ENCODE measurements at regions not wholly inside any gene's neighbourhood (a gene's known extent, or its start where the extent isn't known, plus 50 kb on each side); places are given as distances from the start of the nearest gene placed in this dataset.

DNA sequence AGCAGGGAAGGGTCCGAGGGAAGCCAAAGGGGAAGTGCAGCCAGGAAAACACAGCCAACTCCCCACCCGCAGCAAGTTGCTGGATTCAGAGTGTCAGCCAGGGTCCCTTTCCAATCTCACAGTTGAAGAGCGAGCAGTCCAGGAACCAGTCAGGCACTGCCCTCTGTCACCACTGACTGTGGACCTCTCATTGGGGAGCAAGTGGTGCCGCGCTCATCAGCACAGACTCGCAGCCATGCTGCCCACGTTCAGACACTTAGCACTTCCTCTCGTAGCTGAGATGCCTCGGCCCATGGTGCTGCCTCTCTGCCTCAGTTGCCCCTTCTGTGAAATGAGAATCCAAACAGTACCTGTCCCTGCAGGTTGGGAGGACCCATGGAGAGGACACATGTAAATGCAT lies 123.6 kb upstream of the CHST15 start:
- Histone ChIP-seq H3K27ac (no peak overlapping the region), H3K27me3 (ENCODE audit: insufficient read depth, low read depth, severe bottlenecking) (no peaks in the 10 kb centered on the region)
- TF ChIP-seq, protein P1, sequence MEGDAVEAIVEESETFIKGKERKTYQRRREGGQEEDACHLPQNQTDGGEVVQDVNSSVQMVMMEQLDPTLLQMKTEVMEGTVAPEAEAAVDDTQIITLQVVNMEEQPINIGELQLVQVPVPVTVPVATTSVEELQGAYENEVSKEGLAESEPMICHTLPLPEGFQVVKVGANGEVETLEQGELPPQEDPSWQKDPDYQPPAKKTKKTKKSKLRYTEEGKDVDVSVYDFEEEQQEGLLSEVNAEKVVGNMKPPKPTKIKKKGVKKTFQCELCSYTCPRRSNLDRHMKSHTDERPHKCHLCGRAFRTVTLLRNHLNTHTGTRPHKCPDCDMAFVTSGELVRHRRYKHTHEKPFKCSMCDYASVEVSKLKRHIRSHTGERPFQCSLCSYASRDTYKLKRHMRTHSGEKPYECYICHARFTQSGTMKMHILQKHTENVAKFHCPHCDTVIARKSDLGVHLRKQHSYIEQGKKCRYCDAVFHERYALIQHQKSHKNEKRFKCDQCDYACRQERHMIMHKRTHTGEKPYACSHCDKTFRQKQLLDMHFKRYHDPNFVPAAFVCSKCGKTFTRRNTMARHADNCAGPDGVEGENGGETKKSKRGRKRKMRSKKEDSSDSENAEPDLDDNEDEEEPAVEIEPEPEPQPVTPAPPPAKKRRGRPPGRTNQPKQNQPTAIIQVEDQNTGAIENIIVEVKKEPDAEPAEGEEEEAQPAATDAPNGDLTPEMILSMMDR (IDR thresholded peaks at IDR 0.05; ENCODE audit: low read depth, low read length), result no peak

DNA sequence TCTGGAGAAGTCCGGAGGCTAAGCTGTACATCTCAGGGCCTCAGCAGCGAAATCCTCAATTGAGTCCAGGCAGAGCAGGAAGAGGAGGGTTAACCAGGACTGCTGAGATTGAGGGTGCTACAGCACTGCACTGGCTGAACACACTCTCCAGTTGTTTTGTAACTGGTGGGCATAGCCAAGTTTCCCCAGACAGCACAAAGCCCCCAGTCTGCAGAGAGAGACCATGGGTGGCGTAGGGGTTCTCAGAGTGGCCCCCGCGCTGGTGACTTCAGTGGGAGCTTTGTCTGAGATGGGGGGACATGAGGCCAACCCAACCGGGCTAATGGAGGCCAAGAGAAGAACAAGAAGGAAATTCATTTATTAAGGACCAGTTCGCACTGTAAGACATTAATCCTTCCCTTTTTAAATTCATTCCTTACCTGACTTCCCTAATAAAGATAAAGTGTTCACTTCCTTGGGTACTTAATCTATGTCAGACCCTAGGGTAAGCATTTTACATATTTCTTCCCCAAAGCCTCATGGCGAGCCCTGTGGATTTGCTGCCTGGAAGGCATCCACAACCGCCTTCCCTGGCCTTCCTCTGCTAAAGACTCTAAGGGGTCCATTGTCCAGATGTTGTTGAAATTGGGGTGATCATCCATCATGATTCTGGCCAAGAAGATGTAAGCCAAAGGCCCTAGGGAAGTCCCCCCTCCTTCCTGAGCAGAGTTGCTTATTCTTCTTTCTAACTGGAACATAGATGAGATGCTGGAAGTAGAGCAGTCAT lies 121.4 kb upstream of the CHST15 start:
- no peaks in the 10 kb centered on the region for H3K27me3 ChIP-seq (ENCODE audit: insufficient read depth, low read depth, severe bottlenecking)
- TF ChIP-seq, protein P1 (IDR thresholded peaks at IDR 0.05; ENCODE audit: low read depth, low read length), result no peak

More for the DNA sequence above, 123.6 kb upstream of the CHST15 start:
- no peak for DNase-seq
- Histone ChIP-seq H3K36me3 (no peaks in the 10 kb centered on the region), H3K4me3 (ENCODE audit: low read depth, low read length) (no peak overlapping the region), H3K9me3 (ENCODE audit: severe bottlenecking) (no peaks in the 10 kb centered on the region)

DNA sequence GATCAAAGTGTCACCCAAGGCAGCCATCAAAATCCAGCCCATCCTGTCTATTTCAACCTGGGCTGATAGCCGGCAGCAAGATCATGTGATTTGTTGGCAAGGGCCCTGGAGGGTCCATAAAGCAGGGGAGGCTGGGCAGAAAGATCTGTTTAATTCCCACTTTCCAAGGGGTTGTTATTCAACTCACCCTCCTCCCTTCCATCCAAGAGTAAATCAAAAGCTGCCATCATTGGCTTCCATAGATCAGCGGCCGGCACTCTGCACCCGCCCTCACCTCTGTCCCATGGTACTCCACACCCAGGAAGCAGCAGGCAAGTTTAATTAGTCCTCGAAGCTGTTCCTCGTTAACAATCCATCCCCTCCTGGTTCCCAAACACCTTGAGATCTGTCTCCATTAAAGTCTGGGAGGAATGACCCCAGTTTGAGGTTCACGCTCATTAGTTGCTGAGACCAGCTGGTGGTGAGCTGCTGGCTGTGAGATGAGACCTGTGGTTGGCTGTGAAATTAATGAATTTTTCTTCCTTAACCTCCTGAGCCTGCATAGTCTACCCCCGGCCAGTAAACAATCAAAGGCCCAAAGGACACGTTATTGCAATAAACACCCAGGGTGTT lies 120.6 kb upstream of the CHST15 start:
- DNase-seq, result no peak
- H3K9me3 ChIP-seq (ENCODE audit: severe bottlenecking), result no peaks in the 10 kb centered on the region
- TF ChIP-seq, protein P1 (IDR thresholded peaks at IDR 0.05; ENCODE audit: low read depth, low read length), result no peak
- H3K36me3 ChIP-seq, result no peaks in the 10 kb centered on the region
- H3K4me3 ChIP-seq (ENCODE audit: low read depth, low read length), result no peak overlapping the region
- H3K27ac ChIP-seq, result no peak overlapping the region
- no peaks in the 10 kb centered on the region for H3K27me3 ChIP-seq (ENCODE audit: insufficient read depth, low read depth, severe bottlenecking)

More for the DNA sequence above, 121.4 kb upstream of the CHST15 start:
- Histone ChIP-seq H3K4me3 (ENCODE audit: low read depth, low read length) (no peak overlapping the region), H3K27ac (no peak overlapping the region), H3K9me3 (ENCODE audit: severe bottlenecking) (no peaks in the 10 kb centered on the region), H3K36me3 (no peaks in the 10 kb centered on the region)
- DNase-seq, result no peak

DNA sequence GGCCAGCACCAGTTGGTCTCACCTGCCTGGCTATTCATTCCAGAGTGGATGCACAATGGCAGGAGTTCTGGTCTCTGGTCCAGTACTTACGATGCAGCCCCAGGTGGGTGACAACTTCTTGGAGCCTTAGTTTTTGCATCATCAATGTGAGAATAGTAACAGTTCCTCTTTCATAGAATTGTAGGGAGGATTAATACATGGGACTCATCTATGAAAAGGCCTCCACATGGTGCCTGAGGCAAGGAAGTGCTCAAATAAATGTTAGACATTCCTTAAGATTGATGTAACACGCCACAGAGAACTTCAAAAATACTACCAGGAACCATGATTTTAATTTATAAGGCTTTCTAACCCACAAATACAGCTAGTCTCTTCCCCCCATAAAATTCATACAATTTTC lies 120.1 kb upstream of the CHST15 start:
- Histone ChIP-seq H3K27ac (no peak overlapping the region), H3K9me3 (ENCODE audit: severe bottlenecking) (no peaks in the 10 kb centered on the region), H3K27me3 (ENCODE audit: insufficient read depth, low read depth, severe bottlenecking) (no peaks in the 10 kb centered on the region), H3K36me3 (no peaks in the 10 kb centered on the region), H3K4me3 (ENCODE audit: low read depth, low read length) (no peak overlapping the region)
- DNase-seq, result no peak
- TF ChIP-seq, protein P1 (IDR thresholded peaks at IDR 0.05; ENCODE audit: low read depth, low read length), result no peak

DNA sequence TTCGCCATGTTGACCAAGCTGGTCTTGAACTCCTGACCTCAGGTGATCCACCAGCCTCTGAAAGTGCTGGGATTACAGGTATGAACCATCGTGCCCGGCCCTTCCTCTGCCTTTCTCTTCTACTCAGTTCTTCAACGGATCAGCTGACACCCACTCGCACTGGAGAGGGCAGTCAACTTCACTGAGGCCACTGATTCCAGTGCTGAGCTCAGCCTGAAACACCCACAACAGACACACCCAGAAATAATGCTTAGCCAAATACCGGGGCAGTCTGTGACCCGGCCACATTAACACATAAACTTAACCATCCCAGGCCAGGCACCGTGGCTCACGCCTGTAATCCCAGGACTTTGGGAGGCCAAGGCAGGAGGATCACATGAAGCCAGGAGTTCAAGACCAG lies 119.3 kb upstream of the CHST15 start:
- no peak overlapping the region for H3K27ac ChIP-seq
- no peak overlapping the region for H3K4me3 ChIP-seq (ENCODE audit: low read depth, low read length)
- TF ChIP-seq, protein P1 (IDR thresholded peaks at IDR 0.05; ENCODE audit: low read depth, low read length), result no peak
- no peaks in the 10 kb centered on the region for H3K27me3 ChIP-seq (ENCODE audit: insufficient read depth, low read depth, severe bottlenecking)
- no peaks in the 10 kb centered on the region for H3K36me3 ChIP-seq
- DNase-seq, result no peak
- H3K9me3 ChIP-seq (ENCODE audit: severe bottlenecking), result peaks cover 3% of the 10 kb centered on the region
